ENCODE measurements at regions not wholly inside any gene's neighbourhood (a gene's known extent, or its start where the extent isn't known, plus 50 kb on each side); places are given as distances from the start of the nearest gene placed in this dataset.

DNA sequence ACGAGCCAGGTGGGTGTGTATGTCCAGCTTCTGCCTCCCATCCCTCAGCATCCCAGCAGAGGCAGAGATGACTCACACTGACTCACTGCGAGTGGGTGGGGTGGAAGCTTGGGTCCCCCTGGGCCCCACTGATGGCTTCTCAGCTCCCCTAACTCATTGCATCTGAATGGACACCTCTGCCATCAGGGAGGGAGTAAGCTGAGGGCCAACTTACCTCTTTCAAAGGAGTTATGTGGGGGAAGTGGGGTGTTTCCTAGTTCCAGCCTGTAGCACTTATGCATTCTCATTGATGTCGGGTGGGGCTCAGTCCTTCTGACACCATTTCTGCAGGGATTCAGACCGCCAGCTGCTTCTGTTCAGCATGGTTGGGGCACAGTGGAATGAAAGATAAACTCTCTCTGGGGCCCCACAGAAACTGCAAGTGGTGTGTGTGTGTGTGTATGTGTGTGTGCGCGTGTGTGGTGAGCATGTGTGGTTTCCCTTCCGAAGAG is 1425.8 kb downstream of the TBC1D22A start:
- intact Hi-C loops (cut with DNase I), result no loop called here
- TF ChIP-seq POLR2A (IDR thresholded peaks at IDR 0.05) (no peak), EP300 (IDR thresholded peaks at IDR 0.05) (no peak), POLR2AphosphoS5 (IDR thresholded peaks at IDR 0.05) (no peak)
- TF ChIP-seq, protein P1, sequence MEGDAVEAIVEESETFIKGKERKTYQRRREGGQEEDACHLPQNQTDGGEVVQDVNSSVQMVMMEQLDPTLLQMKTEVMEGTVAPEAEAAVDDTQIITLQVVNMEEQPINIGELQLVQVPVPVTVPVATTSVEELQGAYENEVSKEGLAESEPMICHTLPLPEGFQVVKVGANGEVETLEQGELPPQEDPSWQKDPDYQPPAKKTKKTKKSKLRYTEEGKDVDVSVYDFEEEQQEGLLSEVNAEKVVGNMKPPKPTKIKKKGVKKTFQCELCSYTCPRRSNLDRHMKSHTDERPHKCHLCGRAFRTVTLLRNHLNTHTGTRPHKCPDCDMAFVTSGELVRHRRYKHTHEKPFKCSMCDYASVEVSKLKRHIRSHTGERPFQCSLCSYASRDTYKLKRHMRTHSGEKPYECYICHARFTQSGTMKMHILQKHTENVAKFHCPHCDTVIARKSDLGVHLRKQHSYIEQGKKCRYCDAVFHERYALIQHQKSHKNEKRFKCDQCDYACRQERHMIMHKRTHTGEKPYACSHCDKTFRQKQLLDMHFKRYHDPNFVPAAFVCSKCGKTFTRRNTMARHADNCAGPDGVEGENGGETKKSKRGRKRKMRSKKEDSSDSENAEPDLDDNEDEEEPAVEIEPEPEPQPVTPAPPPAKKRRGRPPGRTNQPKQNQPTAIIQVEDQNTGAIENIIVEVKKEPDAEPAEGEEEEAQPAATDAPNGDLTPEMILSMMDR (IDR thresholded peaks at IDR 0.05), result no peak
- no peak for DNase-seq
- H3K4me1 ChIP-seq, result no peaks in the 10 kb centered on the region
- H3K27ac ChIP-seq, result no peak overlapping the region
- no peak overlapping the region for H3K4me3 ChIP-seq
- no peaks in the 10 kb centered on the region for H3K27me3 ChIP-seq
- H3K9me3 ChIP-seq, result peaks cover 0 to 14% (median 5%) of the 10 kb centered on the region in 4 donors
- 63 to 77% methylated on average over 7 of the region's 7 CpGs for WGBS, 2 donors
- H3K36me3 ChIP-seq, result no peaks in the 10 kb centered on the region

DNA sequence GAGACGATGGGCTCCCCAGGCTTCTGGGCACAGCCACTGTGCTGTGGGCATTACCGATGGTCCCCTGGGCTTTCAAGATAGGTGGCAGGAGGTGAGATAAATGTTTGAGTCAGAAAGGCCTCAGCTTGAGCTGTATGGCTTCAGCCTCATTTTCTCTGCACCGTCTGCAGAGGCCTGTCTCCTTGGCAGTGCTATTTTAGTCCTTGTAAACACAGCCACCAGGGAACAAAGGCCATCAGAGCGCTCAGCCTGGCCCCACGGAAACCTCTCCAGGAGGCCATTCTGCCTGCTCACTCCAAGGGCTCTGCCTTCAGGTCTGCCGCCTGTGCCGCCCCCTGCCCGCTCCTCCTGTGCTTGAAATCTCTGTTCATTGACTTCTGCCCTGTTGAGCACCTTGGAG is 1424.9 kb downstream of the TBC1D22A start:
- intact Hi-C loops (cut with DNase I), result no loop called here
- H3K27ac ChIP-seq, result no peak overlapping the region
- WGBS, 2 donors, result 55 to 75% methylated on average over 8 of the region's 8 CpGs
- peaks cover 0 to 14% (median 5%) of the 10 kb centered on the region in 4 donors for H3K9me3 ChIP-seq
- H3K4me3 ChIP-seq, result no peak overlapping the region
- DNase-seq, result no peak
- no peaks in the 10 kb centered on the region for H3K4me1 ChIP-seq
- no peaks in the 10 kb centered on the region for H3K36me3 ChIP-seq
- no peak for TF ChIP-seq POLR2A (IDR thresholded peaks at IDR 0.05)
- TF ChIP-seq, protein P1 (IDR thresholded peaks at IDR 0.05), result no peak
- no peak for TF ChIP-seq EP300 (IDR thresholded peaks at IDR 0.05)
- no peak for TF ChIP-seq POLR2AphosphoS5 (IDR thresholded peaks at IDR 0.05)
- no peaks in the 10 kb centered on the region for H3K27me3 ChIP-seq

DNA sequence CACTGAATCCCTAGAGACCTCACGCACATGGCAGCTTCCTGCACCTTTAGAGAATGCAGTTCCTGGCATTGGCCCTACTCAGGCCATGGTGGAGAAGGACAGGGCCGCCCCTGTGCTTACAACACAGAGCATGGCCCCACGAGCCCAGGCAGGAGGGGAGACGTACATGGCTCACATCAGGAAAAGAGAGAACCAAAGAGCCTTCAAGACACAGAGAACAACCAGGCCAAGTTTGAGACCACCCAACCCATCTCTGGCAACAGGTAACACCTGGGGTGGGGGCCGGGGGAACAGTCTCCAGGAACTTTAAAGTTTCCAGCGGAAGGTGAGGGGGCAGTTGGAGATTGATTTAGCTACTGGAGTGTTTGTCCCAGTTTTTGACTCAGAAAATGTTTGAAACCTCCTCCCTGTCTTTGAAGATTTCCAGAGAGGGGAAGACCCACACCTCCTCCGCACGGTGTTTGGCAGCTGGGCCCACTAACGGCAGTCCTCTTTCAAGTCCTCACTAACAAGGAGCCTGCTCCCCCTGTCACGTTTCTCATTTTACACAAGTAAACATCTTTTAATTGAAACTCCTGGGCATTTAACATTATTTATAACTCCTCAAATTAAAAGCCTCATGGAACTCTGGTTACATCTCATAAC is 1423.8 kb downstream of the TBC1D22A start:
- Histone ChIP-seq H3K4me1 (no peaks in the 10 kb centered on the region), H3K4me3 (no peak overlapping the region), H3K27ac (no peak overlapping the region), H3K36me3 (no peaks in the 10 kb centered on the region), H3K27me3 (no peaks in the 10 kb centered on the region), H3K9me3 (peaks cover 0 to 14% (median 4%) of the 10 kb centered on the region in 4 donors)
- TF ChIP-seq POLR2A (IDR thresholded peaks at IDR 0.05) (no peak), POLR2AphosphoS5 (IDR thresholded peaks at IDR 0.05) (no peak), EP300 (IDR thresholded peaks at IDR 0.05) (no peak)
- TF ChIP-seq, protein P1 (IDR thresholded peaks at IDR 0.05), result no peak
- 87 to 91% methylated on average over 10 of the region's 10 CpGs for WGBS, 2 donors
- intact Hi-C loops (cut with DNase I), result no loop called here
- no peak for DNase-seq

DNA sequence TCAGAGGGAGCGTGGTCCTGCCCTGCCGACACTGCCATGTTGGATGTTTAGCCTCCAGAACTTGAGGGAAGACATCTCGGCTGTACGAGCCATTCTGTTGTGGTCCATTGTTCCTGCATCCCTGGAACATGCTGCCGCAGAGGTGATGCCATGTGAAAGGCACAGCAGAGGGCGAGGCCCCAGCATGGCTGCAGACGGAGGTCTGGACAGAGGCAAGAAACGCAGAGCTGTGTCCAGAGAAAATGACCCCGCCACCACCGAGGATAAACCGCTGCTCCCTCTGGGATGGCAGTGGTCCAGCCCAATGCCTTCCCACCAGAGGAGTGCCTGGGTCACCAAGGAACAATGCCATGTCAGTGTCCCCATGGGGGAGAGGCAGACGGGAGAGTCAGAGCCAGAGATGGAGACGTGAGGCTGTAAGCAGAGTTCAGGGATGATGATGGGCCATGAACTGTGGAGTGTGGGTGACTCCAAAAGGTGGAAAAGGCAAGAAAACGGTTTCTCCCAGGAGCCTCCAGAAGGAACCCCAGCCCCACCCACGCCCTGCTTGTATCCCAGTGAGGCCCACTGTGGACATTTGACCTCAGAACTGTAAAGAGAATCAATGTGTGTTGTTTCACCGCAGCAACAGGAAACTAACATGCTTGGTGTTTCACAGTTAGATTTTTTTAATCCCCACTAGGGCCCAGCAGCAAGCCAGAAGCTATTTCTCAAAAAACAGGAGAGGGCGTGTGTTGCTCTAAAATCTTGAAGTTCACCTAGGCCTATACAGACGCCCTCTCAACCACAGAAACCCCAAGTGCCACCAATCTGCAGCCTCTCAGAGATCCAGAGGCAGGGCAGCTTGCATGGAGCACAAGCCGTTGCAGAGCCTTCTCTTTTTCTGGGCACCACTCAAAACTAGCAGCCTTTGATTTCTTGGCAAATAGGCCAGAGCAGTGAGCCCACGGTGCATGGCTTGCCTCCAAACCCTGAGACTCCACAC is 1422.9 kb downstream of the TBC1D22A start:
- H3K36me3 ChIP-seq, result no peaks in the 10 kb centered on the region
- no peaks in the 10 kb centered on the region for H3K4me1 ChIP-seq
- H3K27me3 ChIP-seq, result no peaks in the 10 kb centered on the region
- TF ChIP-seq POLR2A (IDR thresholded peaks at IDR 0.05) (no peak), POLR2AphosphoS5 (IDR thresholded peaks at IDR 0.05) (no peak), EP300 (IDR thresholded peaks at IDR 0.05) (no peak)
- TF ChIP-seq, protein P1 (IDR thresholded peaks at IDR 0.05), result no peak
- H3K9me3 ChIP-seq, result peaks cover 0 to 6% (median 0%) of the 10 kb centered on the region in 4 donors
- intact Hi-C loops (cut with DNase I), result no loop called here
- no peak overlapping the region for H3K4me3 ChIP-seq
- H3K27ac ChIP-seq, result no peak overlapping the region
- WGBS, 2 donors, result 77 to 84% methylated on average over 20 of the region's 20 CpGs
- DNase-seq, result no peak
